Liver (tissue), 8 donors: ENCODE measurements at regions not wholly inside any gene's neighbourhood (a gene's known extent, or its start where the extent isn't known, plus 50 kb on each side); places are given as distances from the start of the nearest gene placed in this dataset.

ENCODE experiments used
- DNase-seq: peaks from one replicate; pipeline ENCODE4 v3.0.0-alpha.2; 2017; ENCODE audit warnings: low spot score
- H3K27ac ChIP-seq, 2 donors: one replicate each; pipeline ENCODE4 v1.7.0; 2013; ENCODE audit warnings: inconsistent platforms in 2 of 2, low read length in 2 of 2, control low read depth in 1 of 2, low read depth in 1 of 2, mild to moderate bottlenecking in 1 of 2
- H3K27me3 ChIP-seq, 4 donors: one replicate each; pipeline versions ENCODE4 v1.6.1 to v1.7.0; 2013; ENCODE audit warnings: low read length in 3 of 4, inconsistent platforms in 1 of 4, mild to moderate bottlenecking in 1 of 4, moderate library complexity in 1 of 4; ENCODE audit not compliant: control insufficient read depth in 4 of 4, insufficient read depth in 4 of 4
- H3K36me3 ChIP-seq, 4 donors: one replicate each; pipeline versions ENCODE4 v1.6.1 to v1.7.0; 2013; ENCODE audit warnings: low read length in 3 of 4, mild to moderate bottlenecking in 3 of 4, low read depth in 1 of 4, moderate library complexity in 1 of 4; ENCODE audit not compliant: control insufficient read depth in 4 of 4, insufficient read depth in 3 of 4
- H3K4me1 ChIP-seq, 4 donors: one replicate each; pipeline versions ENCODE4 v1.6.1 to v1.7.0; 2013; ENCODE audit warnings: low read length in 3 of 4, mild to moderate bottlenecking in 3 of 4, moderate library complexity in 1 of 4; ENCODE audit not compliant: control insufficient read depth in 4 of 4, insufficient read depth in 4 of 4
- H3K4me3 ChIP-seq, 3 donors: one replicate each; pipeline versions ENCODE4 v1.6.1 to v1.7.0; 2013; ENCODE audit warnings: low read length in 3 of 3, control low read depth in 1 of 3, low read depth in 1 of 3, mild to moderate bottlenecking in 1 of 3
- H3K9ac ChIP-seq, 2 donors: one replicate each; pipeline ENCODE4 v1.7.0; 2013; ENCODE audit warnings: low read length in 2 of 2, mild to moderate bottlenecking in 2 of 2, moderate library complexity in 2 of 2, control low read depth in 1 of 2, low read depth in 1 of 2
- H3K9me3 ChIP-seq, 4 donors: one replicate each; pipeline versions ENCODE4 v1.6.1 to v1.7.0; 2013; ENCODE audit warnings: low read length in 3 of 4; ENCODE audit not compliant: control insufficient read depth in 4 of 4
- CTCF ChIP-seq: fragments of 150-350 bp; IDR thresholded peaks from 2 replicates; pipeline ENCODE4 v1.5.1; 2017; ENCODE audit warnings: improper control_type of control experiment, low read depth, low read length; ENCODE audit not compliant: missing input control
- EGR1 ChIP-seq, 2 donors: IDR thresholded peaks; 2 replicates each; pipeline ENCODE4 v1.6.1; 2016 to 2018; ENCODE audit warnings: antibody characterized with exemption in 2 of 2, low read depth in 2 of 2
- FOXA2 ChIP-seq: IDR thresholded peaks from 2 replicates; pipeline ENCODE4 v1.6.1; 2016; ENCODE audit warnings: antibody characterized with exemption
- GABPA ChIP-seq, 2 donors: IDR thresholded peaks in 1 of 2; conservative IDR thresholded peaks in 1 of 2; 2 replicates each; pipeline ENCODE4 v1.6.1; 2016; ENCODE audit warnings: antibody characterized with exemption in 2 of 2, mild to moderate bottlenecking in 1 of 2, moderate library complexity in 1 of 2
- HNF4A ChIP-seq, 2 donors: conservative IDR thresholded peaks; 2 replicates each; pipeline ENCODE4 v1.6.1; 2016; ENCODE audit warnings: antibody characterized with exemption in 2 of 2, mild to moderate bottlenecking in 2 of 2
- HNF4G ChIP-seq: IDR thresholded peaks from 2 replicates; pipeline ENCODE4 v1.6.1; 2016; ENCODE audit warnings: antibody characterized with exemption
- JUND ChIP-seq, 2 donors: IDR thresholded peaks; 2 replicates each; pipeline ENCODE4 v1.6.1; 2016; ENCODE audit warnings: antibody characterized with exemption in 2 of 2
- MAX ChIP-seq: IDR thresholded peaks from 2 replicates; pipeline ENCODE4 v1.6.1; 2016; ENCODE audit warnings: antibody characterized with exemption
- NR2F2 ChIP-seq: IDR thresholded peaks from 2 replicates; pipeline ENCODE4 v1.6.1; 2016; ENCODE audit warnings: antibody characterized with exemption
- RAD21 ChIP-seq, 2 donors: IDR thresholded peaks; 2 replicates each; pipeline ENCODE4 v1.6.1; 2016; ENCODE audit warnings: antibody characterized with exemption in 2 of 2, mild to moderate bottlenecking in 2 of 2
- RXRA ChIP-seq, 2 donors: IDR thresholded peaks; 2 replicates each; pipeline ENCODE4 v1.6.1; 2017 to 2018; ENCODE audit warnings: antibody characterized with exemption in 2 of 2, mild to moderate bottlenecking in 1 of 2
- SP1 ChIP-seq: IDR thresholded peaks from 2 replicates; pipeline ENCODE4 v1.6.1; 2018; ENCODE audit warnings: antibody characterized with exemption, mild to moderate bottlenecking
- TAF1 ChIP-seq: conservative IDR thresholded peaks from 2 replicates; pipeline ENCODE4 v1.6.1; 2016; ENCODE audit warnings: antibody characterized with exemption, mild to moderate bottlenecking
- YY1 ChIP-seq: IDR thresholded peaks from 2 replicates; pipeline ENCODE4 v1.6.1; 2016; ENCODE audit warnings: antibody characterized with exemption, mild to moderate bottlenecking
- WGBS: extraction: QIAGEN DNeasy Blood & Tissue Kit; methylation state at CpG from one replicate; pipeline ENCODE4 v1.1.7; 2013; 5-methylcytosine and 5-hydroxymethylcytosine counted together
- TF ChIP-seq, protein P1 (sequence below): IDR thresholded peaks from 2 replicates; pipeline ENCODE4 v1.6.1; 2016; ENCODE audit warnings: antibody characterized with exemption
- TF ChIP-seq, protein P2 (sequence below): IDR thresholded peaks from 2 replicates; pipeline ENCODE4 v1.6.1; 2016; ENCODE audit warnings: antibody characterized with exemption, mild to moderate bottlenecking
- TF ChIP-seq, protein P3 (sequence below): IDR thresholded peaks from 2 replicates; pipeline ENCODE4 v1.6.1; 2016; ENCODE audit warnings: antibody characterized with exemption
- donor health status: healthy.
- donor health status: healthy.
- donor health status: healthy.
- donor health status: healthy.
- donor health status: healthy.

DNA sequence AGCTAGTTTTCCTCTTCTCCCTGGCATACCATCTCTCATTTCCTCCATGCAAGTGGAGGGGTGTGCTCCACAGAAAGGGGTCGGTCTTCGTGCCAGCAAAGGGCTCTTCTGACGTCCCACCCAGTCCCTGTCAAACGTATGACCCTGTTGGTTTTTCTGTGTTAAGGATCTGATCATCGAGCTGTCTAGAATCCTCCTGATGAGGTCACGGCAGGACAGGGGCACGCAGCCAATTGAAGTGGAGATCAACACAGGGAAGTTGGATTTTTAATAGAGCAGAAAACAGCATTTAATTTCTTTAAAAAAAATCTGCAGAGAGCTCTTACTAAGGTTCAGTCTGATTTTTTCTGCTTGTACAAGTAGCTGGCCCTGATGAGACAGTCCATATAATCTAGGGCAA is 339.4 kb downstream of the TEX29 start:
- Histone ChIP-seq H3K4me3 (no peak overlapping the region), H3K9ac (no peak overlapping the region), H3K36me3 (no peaks in the 10 kb centered on the region), H3K27me3 (no peaks in the 10 kb centered on the region), H3K4me1 (peaks cover 0 to 7% (median under 1%) of the 10 kb centered on the region in 4 donors), H3K27ac (no peak overlapping the region), H3K9me3 (no peaks in the 10 kb centered on the region)
- no peak for TF ChIP-seq EGR1 (IDR thresholded peaks at IDR 0.05; ENCODE audit: low read depth in 2 of 2)
- no peak for TF ChIP-seq GABPA (IDR thresholded peaks at IDR 0.05 in 1 of 2, conservative IDR thresholded peaks at IDR 0.05 in 1 of 2)
- TF ChIP-seq, protein P1, sequence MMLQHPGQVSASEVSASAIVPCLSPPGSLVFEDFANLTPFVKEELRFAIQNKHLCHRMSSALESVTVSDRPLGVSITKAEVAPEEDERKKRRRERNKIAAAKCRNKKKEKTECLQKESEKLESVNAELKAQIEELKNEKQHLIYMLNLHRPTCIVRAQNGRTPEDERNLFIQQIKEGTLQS, result no peak
- TF ChIP-seq, protein P2, sequence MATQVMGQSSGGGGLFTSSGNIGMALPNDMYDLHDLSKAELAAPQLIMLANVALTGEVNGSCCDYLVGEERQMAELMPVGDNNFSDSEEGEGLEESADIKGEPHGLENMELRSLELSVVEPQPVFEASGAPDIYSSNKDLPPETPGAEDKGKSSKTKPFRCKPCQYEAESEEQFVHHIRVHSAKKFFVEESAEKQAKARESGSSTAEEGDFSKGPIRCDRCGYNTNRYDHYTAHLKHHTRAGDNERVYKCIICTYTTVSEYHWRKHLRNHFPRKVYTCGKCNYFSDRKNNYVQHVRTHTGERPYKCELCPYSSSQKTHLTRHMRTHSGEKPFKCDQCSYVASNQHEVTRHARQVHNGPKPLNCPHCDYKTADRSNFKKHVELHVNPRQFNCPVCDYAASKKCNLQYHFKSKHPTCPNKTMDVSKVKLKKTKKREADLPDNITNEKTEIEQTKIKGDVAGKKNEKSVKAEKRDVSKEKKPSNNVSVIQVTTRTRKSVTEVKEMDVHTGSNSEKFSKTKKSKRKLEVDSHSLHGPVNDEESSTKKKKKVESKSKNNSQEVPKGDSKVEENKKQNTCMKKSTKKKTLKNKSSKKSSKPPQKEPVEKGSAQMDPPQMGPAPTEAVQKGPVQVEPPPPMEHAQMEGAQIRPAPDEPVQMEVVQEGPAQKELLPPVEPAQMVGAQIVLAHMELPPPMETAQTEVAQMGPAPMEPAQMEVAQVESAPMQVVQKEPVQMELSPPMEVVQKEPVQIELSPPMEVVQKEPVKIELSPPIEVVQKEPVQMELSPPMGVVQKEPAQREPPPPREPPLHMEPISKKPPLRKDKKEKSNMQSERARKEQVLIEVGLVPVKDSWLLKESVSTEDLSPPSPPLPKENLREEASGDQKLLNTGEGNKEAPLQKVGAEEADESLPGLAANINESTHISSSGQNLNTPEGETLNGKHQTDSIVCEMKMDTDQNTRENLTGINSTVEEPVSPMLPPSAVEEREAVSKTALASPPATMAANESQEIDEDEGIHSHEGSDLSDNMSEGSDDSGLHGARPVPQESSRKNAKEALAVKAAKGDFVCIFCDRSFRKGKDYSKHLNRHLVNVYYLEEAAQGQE, result no peak
- TF ChIP-seq HNF4A (conservative IDR thresholded peaks at IDR 0.05), result no peak
- TF ChIP-seq RXRA (IDR thresholded peaks at IDR 0.05), result no peak
- no peak for TF ChIP-seq TAF1
- TF ChIP-seq CTCF, result no peak
- TF ChIP-seq SP1, result no peak
- WGBS, result 52% methylated on average over 7 of the region's 7 CpGs
- DNase-seq, result no peak

DNA sequence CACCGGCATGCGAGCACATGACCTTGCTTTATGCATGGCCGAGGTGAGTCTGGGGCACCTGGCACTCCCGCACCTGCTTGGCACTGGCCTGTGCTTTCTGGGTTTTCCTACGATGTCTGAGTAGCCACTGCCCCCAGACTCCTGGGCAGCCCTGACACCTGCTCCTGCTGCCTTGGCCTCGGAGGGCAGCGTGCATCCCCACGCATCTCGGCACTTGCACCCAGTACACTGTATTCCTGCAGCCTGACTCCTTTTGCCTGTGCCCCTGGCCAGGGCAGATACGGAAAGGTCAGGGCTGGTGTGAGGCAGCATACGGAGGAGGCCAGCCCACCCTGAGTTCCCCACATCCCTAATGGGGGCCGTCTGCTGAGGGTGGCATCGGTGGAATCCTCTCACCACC is 340.6 kb downstream of the TEX29 start:
- peaks cover 0 to 7% (median under 1%) of the 10 kb centered on the region in 4 donors for H3K4me1 ChIP-seq

More for the DNA sequence above, 340.6 kb downstream of the TEX29 start:
- DNase-seq, result no peak
- 94% methylated on average over 13 of the region's 13 CpGs for WGBS
- Histone ChIP-seq H3K36me3 (no peaks in the 10 kb centered on the region), H3K9ac (no peak overlapping the region), H3K27ac (no peak overlapping the region), H3K27me3 (no peaks in the 10 kb centered on the region), H3K9me3 (no peaks in the 10 kb centered on the region), H3K4me3 (no peak overlapping the region)
- TF ChIP-seq TAF1, result no peak
- no peak for TF ChIP-seq GABPA (IDR thresholded peaks at IDR 0.05 in 1 of 2, conservative IDR thresholded peaks at IDR 0.05 in 1 of 2)
- TF ChIP-seq, protein P1, result no peak
- no peak for TF ChIP-seq YY1
- TF ChIP-seq FOXA2, result no peak
- no peak for TF ChIP-seq RAD21 (IDR thresholded peaks at IDR 0.05)
- TF ChIP-seq NR2F2, result no peak
- TF ChIP-seq, protein P2, result no peak
- no peak for TF ChIP-seq SP1
- no peak for TF ChIP-seq RXRA (IDR thresholded peaks at IDR 0.05)
- TF ChIP-seq EGR1 (IDR thresholded peaks at IDR 0.05; ENCODE audit: low read depth in 2 of 2), result no peak
- TF ChIP-seq HNF4G, result no peak
- TF ChIP-seq HNF4A (conservative IDR thresholded peaks at IDR 0.05), result no peak
- no peak for TF ChIP-seq JUND (IDR thresholded peaks at IDR 0.05)
- TF ChIP-seq, protein P3, sequence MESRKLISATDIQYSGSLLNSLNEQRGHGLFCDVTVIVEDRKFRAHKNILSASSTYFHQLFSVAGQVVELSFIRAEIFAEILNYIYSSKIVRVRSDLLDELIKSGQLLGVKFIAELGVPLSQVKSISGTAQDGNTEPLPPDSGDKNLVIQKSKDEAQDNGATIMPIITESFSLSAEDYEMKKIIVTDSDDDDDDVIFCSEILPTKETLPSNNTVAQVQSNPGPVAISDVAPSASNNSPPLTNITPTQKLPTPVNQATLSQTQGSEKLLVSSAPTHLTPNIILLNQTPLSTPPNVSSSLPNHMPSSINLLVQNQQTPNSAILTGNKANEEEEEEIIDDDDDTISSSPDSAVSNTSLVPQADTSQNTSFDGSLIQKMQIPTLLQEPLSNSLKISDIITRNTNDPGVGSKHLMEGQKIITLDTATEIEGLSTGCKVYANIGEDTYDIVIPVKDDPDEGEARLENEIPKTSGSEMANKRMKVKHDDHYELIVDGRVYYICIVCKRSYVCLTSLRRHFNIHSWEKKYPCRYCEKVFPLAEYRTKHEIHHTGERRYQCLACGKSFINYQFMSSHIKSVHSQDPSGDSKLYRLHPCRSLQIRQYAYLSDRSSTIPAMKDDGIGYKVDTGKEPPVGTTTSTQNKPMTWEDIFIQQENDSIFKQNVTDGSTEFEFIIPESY, result no peak
- TF ChIP-seq MAX, result no peak
